Stomach smooth muscle (tissue), 2 donors: ENCODE measurements at regions not wholly inside any gene's neighbourhood (a gene's known extent, or its start where the extent isn't known, plus 50 kb on each side); places are given as distances from the start of the nearest gene placed in this dataset.
A peak's percentile ranks its signal among the peaks of the same experiment; 100 is the strongest.

Experiments used
- H3K27ac ChIP-seq: one replicate; pipeline ENCODE4 v1.7.0; 2013; ENCODE audit warnings: mild to moderate bottlenecking, low read length, inconsistent platforms
- H3K27me3 ChIP-seq, 2 donors: one replicate each; pipeline ENCODE4 v1.7.0; 2013; ENCODE audit warnings: low read length in 2 of 2; ENCODE audit not compliant: insufficient read depth in 2 of 2, control insufficient read depth in 1 of 2
- H3K36me3 ChIP-seq, 2 donors: one replicate each; pipeline ENCODE4 v1.7.0; 2013; ENCODE audit warnings: low read length in 2 of 2; ENCODE audit not compliant: control insufficient read depth in 2 of 2, insufficient read depth in 2 of 2
- H3K4me1 ChIP-seq: one replicate; pipeline ENCODE4 v1.7.0; 2013; ENCODE audit warnings: low read length; ENCODE audit not compliant: control insufficient read depth, insufficient read depth
- H3K4me3 ChIP-seq, 2 donors: one replicate each; pipeline ENCODE4 v1.7.0; 2013; ENCODE audit warnings: low read length in 2 of 2
- H3K9ac ChIP-seq, 2 donors: one replicate each; pipeline ENCODE4 v1.7.0; 2013; ENCODE audit warnings: low read length in 2 of 2, mild to moderate bottlenecking in 1 of 2
- H3K9me3 ChIP-seq, 2 donors: one replicate each; pipeline ENCODE4 v1.7.0; 2013; ENCODE audit warnings: low read length in 2 of 2; ENCODE audit not compliant: control insufficient read depth in 2 of 2
- donor health status: healthy.
- donor health status: Pancreatic carcinoma.

DNA sequence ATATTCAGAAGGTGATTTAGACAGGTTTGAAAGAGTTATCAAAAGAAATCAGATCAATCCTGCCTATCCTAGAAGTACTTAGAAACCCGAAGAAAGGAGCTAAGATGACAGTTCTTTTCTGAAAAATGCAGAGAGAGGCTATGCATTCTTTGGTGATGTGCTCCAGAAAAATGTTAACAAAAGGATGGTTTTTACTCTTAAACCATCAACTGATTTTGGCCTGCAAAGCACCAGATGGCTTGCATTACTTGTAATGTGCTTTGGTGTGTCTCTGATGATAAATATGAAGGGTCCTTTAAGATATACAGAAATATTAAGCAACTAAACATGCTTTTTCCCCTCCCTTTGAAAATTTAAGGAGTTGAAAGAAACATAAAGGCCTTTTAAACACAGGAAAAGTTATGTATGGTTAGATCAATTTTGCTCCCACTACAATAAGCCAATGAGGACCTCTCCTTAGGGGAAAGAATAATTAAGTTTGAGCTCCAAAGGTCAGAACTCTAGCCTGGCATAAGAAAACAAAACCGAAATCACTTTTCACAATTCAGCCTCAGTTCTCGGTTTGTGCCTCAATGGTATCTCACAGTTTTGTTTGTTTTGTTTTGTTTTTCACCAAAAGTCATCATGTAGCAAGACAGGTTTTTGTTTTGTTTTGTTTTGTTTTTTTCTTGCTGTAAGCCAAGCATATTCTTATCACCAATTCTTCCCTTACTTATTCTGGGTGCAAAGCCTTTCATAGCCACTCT is 302.4 kb upstream of the NT5C1B start:
- no peak overlapping the region for H3K27ac ChIP-seq

DNA sequence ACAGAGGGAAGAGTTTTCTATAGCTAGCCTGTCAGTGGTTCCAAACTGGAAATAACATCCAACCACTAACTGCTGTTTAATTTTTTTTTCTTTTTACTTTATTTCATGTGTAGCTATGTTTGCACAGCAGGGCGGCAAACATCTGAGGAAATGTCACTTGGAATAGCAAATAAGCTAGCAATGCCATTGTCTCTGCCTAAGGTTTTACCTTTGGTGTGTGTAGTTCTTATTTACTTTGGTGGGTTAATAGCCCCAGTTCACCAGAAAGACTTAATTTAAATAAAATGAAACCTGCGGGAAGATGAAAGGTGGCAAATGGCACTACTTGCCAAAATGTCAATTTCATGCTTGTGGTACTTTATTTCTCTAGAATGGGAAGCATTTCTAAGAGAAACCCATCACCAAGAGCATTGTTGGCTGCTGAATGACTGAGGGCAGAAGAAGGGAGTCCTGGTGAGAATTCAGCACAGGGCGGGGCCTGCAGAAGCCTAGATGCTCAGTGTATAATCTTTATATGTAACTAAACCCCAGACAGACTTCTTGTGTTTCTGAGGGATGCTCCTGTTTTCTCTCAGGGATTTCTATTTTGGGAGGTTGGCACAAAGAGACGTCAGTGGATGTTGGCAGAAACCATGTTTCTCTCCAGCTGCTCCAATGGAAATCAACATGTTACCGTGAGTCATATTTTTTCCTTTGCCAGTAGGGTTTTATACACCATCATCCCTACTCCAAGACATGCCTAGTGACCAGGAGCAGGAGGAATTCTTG is 300.4 kb upstream of the NT5C1B start:
- no peaks in the 10 kb centered on the region for H3K27me3 ChIP-seq
- H3K36me3 ChIP-seq: no peaks in the 10 kb centered on the region
- no peaks in the 10 kb centered on the region for H3K4me1 ChIP-seq
- no peak overlapping the region for H3K4me3 ChIP-seq
- H3K9ac ChIP-seq: no peak overlapping the region
- H3K9me3 ChIP-seq: no peaks in the 10 kb centered on the region
- H3K27ac ChIP-seq: peak overlapping the region; percentile 25

More for the DNA sequence above, 302.4 kb upstream of the NT5C1B start:
- Histone ChIP-seq H3K9me3 (no peaks in the 10 kb centered on the region), H3K9ac (no peak overlapping the region), H3K4me1 (no peaks in the 10 kb centered on the region), H3K36me3 (no peaks in the 10 kb centered on the region), H3K27me3 (no peaks in the 10 kb centered on the region), H3K4me3 (no peak overlapping the region)

DNA sequence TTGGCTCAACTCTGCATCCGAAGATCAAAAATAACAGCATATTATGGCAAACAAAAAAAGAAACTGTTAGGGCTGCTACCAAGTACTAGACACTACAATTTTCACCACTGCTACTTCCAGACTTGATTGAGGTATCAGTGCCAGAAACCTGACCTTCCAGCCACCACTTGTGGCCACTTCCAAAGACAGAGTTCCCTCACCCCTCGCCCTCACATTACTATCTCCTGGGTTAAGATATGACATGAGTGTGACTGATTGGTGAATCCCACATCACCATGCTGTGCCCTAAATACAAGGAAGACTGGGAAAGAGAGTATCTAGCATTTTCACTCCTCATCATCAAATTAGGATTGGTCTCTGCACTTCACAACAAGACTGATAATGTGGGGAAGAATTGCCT is 296.1 kb upstream of the NT5C1B start:
- H3K4me1 ChIP-seq: no peaks in the 10 kb centered on the region
- H3K27ac ChIP-seq: no peak overlapping the region
- no peaks in the 10 kb centered on the region for H3K9me3 ChIP-seq
- H3K27me3 ChIP-seq: no peaks in the 10 kb centered on the region
- no peaks in the 10 kb centered on the region for H3K36me3 ChIP-seq
- H3K4me3 ChIP-seq: no peak overlapping the region
- no peak overlapping the region for H3K9ac ChIP-seq

- Histone ChIP-seq H3K27ac (no peak overlapping the region), H3K36me3 (no peaks in the 10 kb centered on the region), H3K4me3 (no peak overlapping the region), H3K9me3 (no peaks in the 10 kb centered on the region), H3K27me3 (no peaks in the 10 kb centered on the region), H3K9ac (no peak overlapping the region), H3K4me1 (no peaks in the 10 kb centered on the region)
These were observed 294.5 kb upstream of the NT5C1B start for GRCh38 chr2:18883616-18884456.

DNA sequence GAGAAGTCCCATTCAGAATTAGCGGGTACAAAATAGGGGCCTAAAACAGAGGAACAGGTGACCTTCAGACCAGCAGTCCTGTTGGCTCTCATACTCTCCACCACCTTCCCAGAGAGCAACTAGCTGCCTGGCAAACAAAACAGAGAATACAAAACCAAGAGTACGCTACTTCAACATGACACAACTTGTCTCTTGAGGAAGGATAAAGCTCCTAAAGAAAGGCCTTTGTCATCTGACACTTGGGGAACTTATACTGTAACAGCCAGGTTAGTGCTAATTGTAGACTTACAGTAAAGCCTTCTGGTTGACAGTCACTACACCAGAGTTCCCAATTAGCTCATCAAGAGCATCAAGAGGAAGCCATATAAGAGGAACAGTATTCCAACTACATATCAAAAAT is 282.1 kb upstream of the NT5C1B start:
- no peaks in the 10 kb centered on the region for H3K27me3 ChIP-seq
- H3K4me1 ChIP-seq: no peaks in the 10 kb centered on the region
- H3K9me3 ChIP-seq: no peaks in the 10 kb centered on the region
- H3K9ac ChIP-seq: no peak overlapping the region
- no peaks in the 10 kb centered on the region for H3K36me3 ChIP-seq
- H3K4me3 ChIP-seq: no peak overlapping the region
- H3K27ac ChIP-seq: no peak overlapping the region

DNA sequence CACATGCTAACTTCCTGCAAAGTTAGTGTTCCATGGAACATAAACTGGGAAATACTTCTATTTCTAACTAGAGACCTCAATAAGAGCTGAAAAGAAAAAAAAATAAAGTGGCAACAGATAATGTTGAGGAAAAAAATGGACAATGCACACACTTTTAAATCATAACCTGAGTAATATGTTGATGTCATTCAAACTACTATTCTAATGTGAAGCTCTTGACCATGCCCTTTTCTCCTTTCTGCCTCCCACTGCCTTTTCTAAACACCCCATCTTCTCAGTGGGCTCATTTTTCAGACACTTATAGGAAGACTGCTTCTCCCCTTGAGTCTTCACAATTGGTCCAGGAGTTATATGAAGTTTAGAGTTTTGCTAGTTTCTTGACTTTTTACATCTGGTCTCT is 280.9 kb upstream of the NT5C1B start:
- Histone ChIP-seq H3K36me3 (no peaks in the 10 kb centered on the region), H3K4me3 (no peak overlapping the region), H3K27ac (no peak overlapping the region), H3K4me1 (no peaks in the 10 kb centered on the region), H3K9ac (no peak overlapping the region), H3K9me3 (no peaks in the 10 kb centered on the region), H3K27me3 (no peaks in the 10 kb centered on the region)

GRCh38 chr2:18861951-18862350 is 272.6 kb upstream of the NT5C1B start:
- no peak overlapping the region for H3K4me3 ChIP-seq
- H3K36me3 ChIP-seq: no peaks in the 10 kb centered on the region
- H3K9me3 ChIP-seq: no peaks in the 10 kb centered on the region
- no peak overlapping the region for H3K27ac ChIP-seq
- no peaks in the 10 kb centered on the region for H3K27me3 ChIP-seq
- H3K9ac ChIP-seq: no peak overlapping the region
- H3K4me1 ChIP-seq: no peaks in the 10 kb centered on the region

GRCh38 chr2:18860179-18860578 is 270.8 kb upstream of the NT5C1B start:
- no peaks in the 10 kb centered on the region for H3K27me3 ChIP-seq
- no peaks in the 10 kb centered on the region for H3K4me1 ChIP-seq
- H3K27ac ChIP-seq: no peak overlapping the region
- H3K9ac ChIP-seq: no peak overlapping the region
- H3K9me3 ChIP-seq: no peaks in the 10 kb centered on the region
- H3K36me3 ChIP-seq: no peaks in the 10 kb centered on the region
- H3K4me3 ChIP-seq: no peak overlapping the region

- no peaks in the 10 kb centered on the region for H3K36me3 ChIP-seq
- no peak overlapping the region for H3K4me3 ChIP-seq
- no peaks in the 10 kb centered on the region for H3K9me3 ChIP-seq
- H3K9ac ChIP-seq: no peak overlapping the region
- H3K4me1 ChIP-seq: no peaks in the 10 kb centered on the region
- no peak overlapping the region for H3K27ac ChIP-seq
- H3K27me3 ChIP-seq: no peaks in the 10 kb centered on the region
These were observed 267.4 kb upstream of the NT5C1B start for GRCh38 chr2:18856765-18857164.

DNA sequence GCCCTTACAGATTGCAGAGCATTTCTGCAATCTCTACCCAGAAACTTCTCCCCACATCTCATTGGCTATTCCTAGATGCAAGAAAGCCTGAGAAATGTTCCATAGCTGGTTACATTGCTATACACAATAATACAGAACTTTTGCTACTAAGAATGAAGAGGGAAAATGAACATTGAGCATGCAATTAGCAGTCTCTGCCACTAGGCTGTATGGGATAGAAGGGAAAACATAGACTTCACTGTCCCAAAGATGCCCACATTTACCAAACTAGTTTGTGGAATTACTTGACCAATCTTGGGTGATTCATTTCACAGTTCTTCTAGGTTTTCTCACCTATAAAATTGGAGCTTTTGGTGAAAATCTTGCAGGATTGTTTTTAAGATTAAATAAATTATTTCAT is 265.7 kb upstream of the NT5C1B start:
- Histone ChIP-seq H3K4me1 (no peaks in the 10 kb centered on the region), H3K27me3 (no peaks in the 10 kb centered on the region), H3K4me3 (no peak overlapping the region), H3K9me3 (no peaks in the 10 kb centered on the region), H3K27ac (no peak overlapping the region), H3K36me3 (no peaks in the 10 kb centered on the region), H3K9ac (no peak overlapping the region)
